Peyer's patch (tissue), 4 donors: ENCODE measurements at regions not wholly inside any gene's neighbourhood (a gene's known extent, or its start where the extent isn't known, plus 50 kb on each side); places are given as distances from the start of the nearest gene placed in this dataset.

Experiments used
- DNase-seq, 3 donors: peaks; one replicate each; pipeline ENCODE4 v3.0.0-alpha.2; 2017 to 2019
- H3K27ac ChIP-seq, 4 donors: fragments of 200-600 bp; sonication (generic); one replicate each; pipeline ENCODE4 v1.5.1; 2016 to 2019
- H3K27me3 ChIP-seq, 2 donors: fragments of 200-600 bp; sonication (generic); one replicate each; pipeline ENCODE4 v1.5.1; 2019
- H3K36me3 ChIP-seq, 3 donors: fragments of 200-600 bp; sonication (generic); one replicate each; pipeline ENCODE4 v1.5.1; 2016 to 2019
- H3K4me1 ChIP-seq, 4 donors: fragments of 200-600 bp; sonication (generic); one replicate each; pipeline ENCODE4 v1.5.1; 2016 to 2019
- H3K4me3 ChIP-seq, 4 donors: fragments of 200-600 bp; sonication (generic); 1 replicate in 3 of 4; 2 replicates in 1 of 4; pipeline ENCODE4 v1.5.1; 2016 to 2019; ENCODE audit warnings: mild to moderate bottlenecking in 1 of 4
- H3K9me3 ChIP-seq, 4 donors: fragments of 200-600 bp; sonication (generic); one replicate each; pipeline ENCODE4 v1.5.1; 2016 to 2019; ENCODE audit warnings: mild to moderate bottlenecking in 1 of 4
- POLR2A ChIP-seq, 2 donors: fragments of 450-650 bp; IDR thresholded peaks; one replicate each; pipeline ENCODE4 v1.5.1; 2017; ENCODE audit warnings: antibody characterized with exemption in 2 of 2, mild to moderate bottlenecking in 2 of 2, moderate library complexity in 2 of 2
- TF ChIP-seq, protein P1 (sequence below), 6 experiments: fragments of 450-650 bp in 4 of 6; fragments of 200-600 bp in 2 of 6; sonication (generic) in 1 of 6; IDR thresholded peaks; one replicate each; pipeline ENCODE4 v1.5.1; 2017 to 2019; ENCODE audit warnings: antibody characterized with exemption in 6 of 6, mild to moderate bottlenecking in 3 of 6, moderate library complexity in 1 of 6

DNA sequence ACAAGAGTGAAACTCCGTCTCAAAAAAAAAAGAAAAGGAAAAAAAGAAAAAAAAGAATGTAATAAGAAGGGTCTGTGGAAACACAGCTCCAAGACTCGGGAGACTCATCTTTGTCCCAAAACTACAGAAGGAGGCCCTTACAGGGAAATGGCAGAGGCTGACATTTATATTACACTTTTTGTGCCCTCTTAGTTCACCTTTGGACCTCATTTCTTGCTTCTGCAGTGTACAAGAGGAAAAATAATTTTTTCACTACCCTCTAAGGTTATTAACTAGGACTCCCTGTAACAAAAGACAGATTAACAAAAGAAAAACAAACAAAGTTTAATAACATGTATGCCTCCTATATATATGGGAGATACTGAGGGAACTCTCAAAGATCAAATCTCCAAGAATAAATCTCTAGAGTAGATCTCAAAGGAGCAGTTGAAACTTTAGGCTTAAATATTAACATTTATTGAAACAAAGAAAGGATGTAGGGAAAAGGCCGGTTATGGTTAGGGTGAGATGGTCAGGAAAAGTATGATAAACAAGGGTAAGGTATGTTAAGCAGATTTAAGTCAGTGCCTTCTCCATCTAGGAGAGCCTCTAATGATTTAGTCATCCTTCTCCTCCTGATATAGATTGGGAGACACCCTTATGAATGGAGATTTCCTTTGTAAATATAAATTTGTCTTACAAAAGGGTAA lies 121.3 kb upstream of the JADE1 start:
- Histone ChIP-seq H3K27ac (no peak overlapping the region), H3K4me1 (no peaks in the 10 kb centered on the region), H3K36me3 (no peaks in the 10 kb centered on the region), H3K4me3 (no peak overlapping the region), H3K27me3 (no peaks in the 10 kb centered on the region), H3K9me3 (no peaks in the 10 kb centered on the region)
- TF ChIP-seq, protein P1, sequence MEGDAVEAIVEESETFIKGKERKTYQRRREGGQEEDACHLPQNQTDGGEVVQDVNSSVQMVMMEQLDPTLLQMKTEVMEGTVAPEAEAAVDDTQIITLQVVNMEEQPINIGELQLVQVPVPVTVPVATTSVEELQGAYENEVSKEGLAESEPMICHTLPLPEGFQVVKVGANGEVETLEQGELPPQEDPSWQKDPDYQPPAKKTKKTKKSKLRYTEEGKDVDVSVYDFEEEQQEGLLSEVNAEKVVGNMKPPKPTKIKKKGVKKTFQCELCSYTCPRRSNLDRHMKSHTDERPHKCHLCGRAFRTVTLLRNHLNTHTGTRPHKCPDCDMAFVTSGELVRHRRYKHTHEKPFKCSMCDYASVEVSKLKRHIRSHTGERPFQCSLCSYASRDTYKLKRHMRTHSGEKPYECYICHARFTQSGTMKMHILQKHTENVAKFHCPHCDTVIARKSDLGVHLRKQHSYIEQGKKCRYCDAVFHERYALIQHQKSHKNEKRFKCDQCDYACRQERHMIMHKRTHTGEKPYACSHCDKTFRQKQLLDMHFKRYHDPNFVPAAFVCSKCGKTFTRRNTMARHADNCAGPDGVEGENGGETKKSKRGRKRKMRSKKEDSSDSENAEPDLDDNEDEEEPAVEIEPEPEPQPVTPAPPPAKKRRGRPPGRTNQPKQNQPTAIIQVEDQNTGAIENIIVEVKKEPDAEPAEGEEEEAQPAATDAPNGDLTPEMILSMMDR (IDR thresholded peaks at IDR 0.05): no peak
- no peak for TF ChIP-seq POLR2A (IDR thresholded peaks at IDR 0.05)
- DNase-seq: no peak

DNA sequence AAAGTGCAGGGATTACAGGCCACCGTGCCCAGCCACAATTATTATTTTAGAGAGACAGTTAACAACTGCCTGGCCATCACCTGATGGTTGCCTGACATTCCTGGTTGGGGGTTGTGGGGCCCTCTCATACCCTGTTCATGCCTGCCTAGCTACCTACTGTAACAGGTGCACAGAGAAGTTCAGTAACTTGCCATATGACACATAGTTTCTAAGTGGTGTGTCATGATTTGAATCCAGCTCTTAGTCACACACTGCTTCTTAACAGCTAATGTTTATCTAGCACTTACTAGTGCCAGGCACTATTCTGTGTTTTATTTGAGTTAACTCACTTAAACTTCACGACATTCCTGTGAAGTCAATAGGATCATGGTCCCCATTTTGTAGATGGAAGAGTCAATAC lies 122.7 kb upstream of the JADE1 start:
- no peaks in the 10 kb centered on the region for H3K27me3 ChIP-seq
- H3K9me3 ChIP-seq: no peaks in the 10 kb centered on the region
- no peaks in the 10 kb centered on the region for H3K36me3 ChIP-seq
- no peak overlapping the region for H3K27ac ChIP-seq
- no peak for TF ChIP-seq POLR2A (IDR thresholded peaks at IDR 0.05)
- TF ChIP-seq, protein P1 (IDR thresholded peaks at IDR 0.05): no peak
- no peak for DNase-seq
- H3K4me3 ChIP-seq: no peak overlapping the region
- no peaks in the 10 kb centered on the region for H3K4me1 ChIP-seq

DNA sequence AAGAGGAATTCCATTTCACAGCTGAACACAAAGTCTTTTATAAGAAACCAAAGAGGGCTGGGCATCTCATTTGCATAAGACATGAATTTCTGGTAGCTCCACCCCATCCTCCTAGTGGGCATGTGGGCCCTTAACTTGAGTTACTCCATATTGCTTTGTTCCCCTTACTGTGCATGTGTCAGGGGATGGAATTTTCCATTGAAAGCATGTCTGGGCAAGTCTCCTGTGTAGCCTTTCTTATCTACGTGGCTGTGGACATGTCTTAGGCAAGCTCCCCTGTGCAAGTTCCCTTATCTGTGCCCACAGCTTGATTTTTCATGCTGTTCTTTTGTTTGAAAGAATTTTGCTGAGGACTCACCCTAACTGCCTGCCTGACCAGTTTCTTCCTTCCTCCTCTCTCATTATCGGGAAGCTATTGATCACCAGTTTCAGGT lies 123.5 kb upstream of the JADE1 start:
- H3K4me3 ChIP-seq: no peak overlapping the region
- no peaks in the 10 kb centered on the region for H3K36me3 ChIP-seq
- no peaks in the 10 kb centered on the region for H3K4me1 ChIP-seq

DNA sequence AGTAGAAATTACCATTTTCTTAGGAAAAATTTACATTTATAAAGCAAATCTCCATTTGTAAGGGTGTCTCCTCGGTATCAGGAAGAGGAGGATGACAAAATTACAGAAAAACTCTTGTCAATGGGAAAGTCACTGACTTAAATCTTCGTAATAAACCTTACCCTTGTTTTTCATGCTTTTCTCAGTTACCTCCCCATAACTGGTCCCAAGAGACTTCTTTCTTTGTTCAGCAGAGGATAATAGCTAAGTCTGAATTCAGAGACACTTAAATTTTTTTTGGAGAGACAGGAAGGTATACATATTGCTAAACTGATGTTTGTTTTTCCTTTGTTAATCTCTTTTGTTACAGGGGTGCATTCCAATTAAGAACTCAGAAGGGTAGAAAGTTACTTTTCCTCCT lies 125.5 kb upstream of the JADE1 start:
- Histone ChIP-seq H3K36me3 (no peaks in the 10 kb centered on the region), H3K4me1 (no peaks in the 10 kb centered on the region), H3K9me3 (no peaks in the 10 kb centered on the region), H3K4me3 (no peak overlapping the region), H3K27ac (no peak overlapping the region), H3K27me3 (no peaks in the 10 kb centered on the region)
- no peak for TF ChIP-seq POLR2A (IDR thresholded peaks at IDR 0.05)
- TF ChIP-seq, protein P1 (IDR thresholded peaks at IDR 0.05): no peak
- no peak for DNase-seq

More for the DNA sequence above, 123.5 kb upstream of the JADE1 start:
- DNase-seq: no peak
- Histone ChIP-seq H3K27ac (no peak overlapping the region), H3K27me3 (no peaks in the 10 kb centered on the region), H3K9me3 (no peaks in the 10 kb centered on the region)
- TF ChIP-seq POLR2A (IDR thresholded peaks at IDR 0.05): no peak
- TF ChIP-seq, protein P1 (IDR thresholded peaks at IDR 0.05): no peak

DNA sequence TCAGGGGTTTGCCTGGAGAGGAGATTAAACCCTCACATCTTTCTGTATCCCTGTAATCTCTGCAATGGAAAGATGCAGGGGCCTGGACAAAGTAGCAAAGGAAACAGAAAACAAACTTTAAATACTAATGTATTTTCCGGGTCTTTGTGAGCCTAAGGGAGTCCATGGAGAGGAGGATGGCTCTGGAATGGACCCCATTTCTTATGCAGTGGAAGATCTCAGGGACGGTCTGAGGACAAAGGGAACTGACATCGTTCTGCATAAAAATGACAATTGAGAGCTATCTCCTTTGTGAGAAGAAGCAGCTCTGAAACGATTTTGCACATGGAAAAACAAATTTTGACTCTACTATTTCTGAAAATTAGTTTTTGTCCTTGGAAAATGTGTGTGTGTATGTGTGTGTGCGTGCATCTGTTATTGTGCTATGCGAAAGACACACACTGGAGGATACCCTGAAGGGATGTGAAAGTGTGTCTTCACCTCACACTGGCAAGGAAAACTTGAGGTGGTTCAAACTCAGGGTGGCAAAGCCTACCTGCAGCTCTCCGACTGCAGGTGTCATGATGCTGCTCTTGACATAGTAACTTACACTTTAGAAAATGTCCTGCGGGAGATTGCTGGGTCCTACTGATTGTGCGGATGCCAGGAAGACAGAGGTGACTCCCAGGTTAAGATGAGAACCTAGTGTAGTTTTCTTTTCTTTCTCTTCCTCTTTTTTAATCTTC lies 126.4 kb upstream of the JADE1 start:
- no peaks in the 10 kb centered on the region for H3K36me3 ChIP-seq
- H3K9me3 ChIP-seq: no peaks in the 10 kb centered on the region
- H3K27ac ChIP-seq: no peak overlapping the region
- H3K27me3 ChIP-seq: no peaks in the 10 kb centered on the region
- DNase-seq: no peak
- no peaks in the 10 kb centered on the region for H3K4me1 ChIP-seq
- no peak for TF ChIP-seq POLR2A (IDR thresholded peaks at IDR 0.05)
- TF ChIP-seq, protein P1 (IDR thresholded peaks at IDR 0.05): no peak
- no peak overlapping the region for H3K4me3 ChIP-seq
